Panc1 (cell line): ENCODE measurements at regions not wholly inside any gene's neighbourhood (a gene's known extent, or its start where the extent isn't known, plus 50 kb on each side); places are given as distances from the start of the nearest gene placed in this dataset.

Experiments
- ATAC-seq: fragments of 200-7000 bp; cut with Tn5 transposase; 2 replicates; pipeline ENCODE4 v1.9.1; 2020; ENCODE audit warnings: mild to moderate bottlenecking, moderate library complexity
- BruUV-seq: library from RNA; stranded (reverse); fragments of 400-500 nt; replicated peaks from 2 replicates; lab custom pipeline; 2021; lab: Mats Ljungman, UMichigan
- CTCF ChIA-PET: fragments of 300-600 bp; sonication (Branson Sonifier 250); formaldehyde crosslinking; loops from one replicate; lab custom pipeline; 2022; ENCODE audit warnings: antibody characterized with exemption; lab: Charles Lee
- POLR2A ChIA-PET: fragments of 300-600 bp; sonication (Branson Sonifier 250); formaldehyde crosslinking; loops from one replicate; lab custom pipeline; 2022; ENCODE audit warnings: antibody characterized with exemption; lab: Charles Lee
- DNase-seq: peaks from one replicate; pipeline ENCODE4 v3.0.0-alpha.2; 2010; ENCODE audit warnings: low read depth, low spot score
- H3K27ac ChIP-seq: 2 replicates; pipeline ENCODE4 v1.5.1; 2011; ENCODE audit warnings: mild to moderate bottlenecking, low read length, inconsistent platforms
- H3K27me3 ChIP-seq: fragments of 200-500 bp; sonication (Bioruptor generic); 2 replicates; pipeline ENCODE4 v1.6.0; 2014; ENCODE audit warnings: low read length, inconsistent platforms; ENCODE audit not compliant: control insufficient read depth, insufficient read depth
- H3K36me3 ChIP-seq: fragments of 200-500 bp; sonication (Bioruptor generic); 2 replicates; pipeline ENCODE4 v1.5.1; 2014; ENCODE audit warnings: inconsistent platforms, mild to moderate bottlenecking, low read length, moderate library complexity; ENCODE audit not compliant: control insufficient read depth, insufficient read depth
- H3K4me1 ChIP-seq: 2 replicates; pipeline ENCODE4 v1.5.1; 2011; ENCODE audit warnings: inconsistent platforms, mild to moderate bottlenecking, low read length, moderate library complexity; ENCODE audit not compliant: control insufficient read depth, insufficient read depth
- H3K4me3 ChIP-seq, 2 experiments: 2 replicates each; pipeline ENCODE4 v1.5.1; 2011 to 2012; ENCODE audit warnings: low read depth in 2 of 2, low read length in 2 of 2, mild to moderate bottlenecking in 2 of 2, inconsistent platforms in 1 of 2, moderate library complexity in 1 of 2
- H3K9me3 ChIP-seq: fragments of 200-500 bp; sonication (Bioruptor generic); 2 replicates; pipeline ENCODE4 v1.5.1; 2014; ENCODE audit warnings: low read depth, mild to moderate bottlenecking, inconsistent platforms, low read length, moderate library complexity; ENCODE audit not compliant: control insufficient read depth, insufficient read depth
- CTCF ChIP-seq: fragments of 450-650 bp; IDR thresholded peaks from 2 replicates; pipeline ENCODE4 v1.5.1; 2017; ENCODE audit warnings: mild to moderate bottlenecking
- POLR2AphosphoS5 ChIP-seq: IDR thresholded peaks from 2 replicates; pipeline ENCODE4 v1.6.1; 2012; ENCODE audit warnings: mild to moderate bottlenecking, low read depth, low read length, moderate library complexity
- REST ChIP-seq, 2 experiments: IDR thresholded peaks; 2 replicates each; pipeline ENCODE4 v1.6.1; 2011 to 2012; ENCODE audit warnings: low read depth in 2 of 2, control low read depth in 1 of 2, low read length in 1 of 2, mild to moderate bottlenecking in 1 of 2, moderate library complexity in 1 of 2; ENCODE audit not compliant: insufficient read depth in 1 of 2
- SIN3A ChIP-seq: IDR thresholded peaks from 2 replicates; pipeline ENCODE4 v1.6.1; 2012; ENCODE audit warnings: low read depth, mild to moderate bottlenecking, low read length, moderate library complexity, borderline replicate concordance; ENCODE audit not compliant: insufficient read depth
- TCF7L2 ChIP-seq: IDR thresholded peaks from 2 replicates; pipeline ENCODE4 v1.6.1; 2011; ENCODE audit warnings: mild to moderate bottlenecking, low read depth, low read length, inconsistent platforms
- in situ Hi-C: cut with HindIII; loops from 2 replicates; pipeline ENCODE4 v1.10.0; 2016; ENCODE audit warnings: low sequenced_read_pairs, low pct_unique_long_range_greater_than_20kb
- intact Hi-C: fragments of 100-400 bp; cut with micrococcal nuclease; formaldehyde crosslinking; loops from one replicate; pipeline ENCODE4 v1.10.0; 2022; ENCODE audit not compliant: unreplicated experiment

GRCh38 chr5:33371660-33372059 is 69.1 kb upstream of the TARS1 start:
- DNase-seq (no peak), ATAC-seq (no peak)
- TF ChIP-seq REST (IDR thresholded peaks at IDR 0.05; ENCODE audit: insufficient read depth in 1 of 2, low read depth in 2 of 2, low read length in 1 of 2) (no peak), CTCF (no peak)
- peaks cover 3% of the 10 kb centered on the region; the same call in 1 of the 2 replicates for H3K9me3 ChIP-seq
- no peaks in the 10 kb centered on the region for H3K36me3 ChIP-seq
- no TSS peak for BruUV-seq
- H3K4me3 ChIP-seq, result no peak overlapping the region
- in situ Hi-C loops, result no loop called here
- H3K27ac ChIP-seq, result no peak overlapping the region
- intact Hi-C loops, result no loop called here
- no peaks in the 10 kb centered on the region for H3K4me1 ChIP-seq
- no peaks in the 10 kb centered on the region for H3K27me3 ChIP-seq
- POLR2A ChIA-PET, result no interaction called here
- CTCF ChIA-PET, result no interaction called here

GRCh38 chr5:33372721-33373472 is 67.9 kb upstream of the TARS1 start:
- Histone ChIP-seq H3K4me1 (no peaks in the 10 kb centered on the region), H3K36me3 (no peaks in the 10 kb centered on the region), H3K27me3 (no peaks in the 10 kb centered on the region), H3K27ac (no peak overlapping the region), H3K9me3 (peaks cover 3% of the 10 kb centered on the region; the same call in 1 of the 2 replicates), H3K4me3 (no peak overlapping the region)
- ChIA-PET POLR2A (no interaction called here), CTCF (no interaction called here)
- in situ Hi-C loops (no loop called here), intact Hi-C loops (no loop called here)
- no TSS peak for BruUV-seq
- ATAC-seq (no peak), DNase-seq (no peak)
- no peak for TF ChIP-seq POLR2AphosphoS5
- TF ChIP-seq TCF7L2, result no peak
- TF ChIP-seq CTCF, result no peak
- TF ChIP-seq SIN3A, result no peak
- no peak for TF ChIP-seq REST (IDR thresholded peaks at IDR 0.05; ENCODE audit: insufficient read depth in 1 of 2, low read depth in 2 of 2, low read length in 1 of 2)
